GM19043 (cell line): ENCODE measurements at regions not wholly inside any gene's neighbourhood (a gene's known extent, or its start where the extent isn't known, plus 50 kb on each side); places are given as distances from the start of the nearest gene placed in this dataset.

Source experiments
- ATAC-seq: cut with Tn5 transposase; IDR thresholded peaks from one replicate; pipeline ENCODE4 v1.9.1; 2021; ENCODE audit warnings: low read depth; ENCODE audit not compliant: unreplicated experiment

GRCh38 chr2:5089409-5089808 lies 602.8 kb upstream of the SOX11 start:
- ATAC-seq: no peak

GRCh38 chr2:5093056-5093455 lies 599.1 kb upstream of the SOX11 start:
- ATAC-seq: no peak

GRCh38 chr2:5093518-5093917 lies 598.7 kb upstream of the SOX11 start:
- no peak for ATAC-seq

- no peak for ATAC-seq
These were observed 598.0 kb upstream of the SOX11 start for GRCh38 chr2:5094192-5094591.

- ATAC-seq: no peak
These were observed 593.9 kb upstream of the SOX11 start for GRCh38 chr2:5098286-5098685.

GRCh38 chr2:5102823-5103222 lies 589.4 kb upstream of the SOX11 start:
- no peak for ATAC-seq

GRCh38 chr2:5111581-5111980 lies 580.6 kb upstream of the SOX11 start:
- ATAC-seq: no peak

- ATAC-seq: no peak
These were observed 573.1 kb upstream of the SOX11 start for GRCh38 chr2:5119046-5119445.

- ATAC-seq: no peak
These were observed 571.1 kb upstream of the SOX11 start for GRCh38 chr2:5121121-5121520.

GRCh38 chr2:5121642-5122041 lies 570.5 kb upstream of the SOX11 start:
- ATAC-seq: no peak

- ATAC-seq: no peak
These were observed 568.5 kb upstream of the SOX11 start for GRCh38 chr2:5123582-5124196.

- no peak for ATAC-seq
These were observed 567.0 kb upstream of the SOX11 start for GRCh38 chr2:5125017-5125730.

GRCh38 chr2:5132281-5132680 lies 559.9 kb upstream of the SOX11 start:
- no peak for ATAC-seq

GRCh38 chr2:5140347-5140746 lies 551.8 kb upstream of the SOX11 start:
- ATAC-seq: no peak

- no peak for ATAC-seq
These were observed 548.0 kb upstream of the SOX11 start for GRCh38 chr2:5144159-5144558.

GRCh38 chr2:5145053-5145452 lies 547.1 kb upstream of the SOX11 start:
- no peak for ATAC-seq

GRCh38 chr2:5145801-5146200 lies 546.4 kb upstream of the SOX11 start:
- ATAC-seq: no peak

- no peak for ATAC-seq
These were observed 543.6 kb upstream of the SOX11 start for GRCh38 chr2:5148392-5149085.

GRCh38 chr2:5150871-5151270 lies 541.3 kb upstream of the SOX11 start:
- no peak for ATAC-seq

- ATAC-seq: no peak
These were observed 527.2 kb upstream of the SOX11 start for GRCh38 chr2:5164776-5165525.

- ATAC-seq: no peak
These were observed 519.3 kb upstream of the SOX11 start for GRCh38 chr2:5172923-5173322.
